SK-N-SH (cell line): ENCODE measurements at regions not wholly inside any gene's neighbourhood (a gene's known extent, or its start where the extent isn't known, plus 50 kb on each side); places are given as distances from the start of the nearest gene placed in this dataset.
"Not testable (repeated sequence)": the region's sequence is repeated elsewhere in the genome, so short reads cannot be mapped to it uniquely, and the experiment has no call there.

Source experiments
- CTCF ChIA-PET: fragments of 300-600, 350-600 bp; formaldehyde crosslinking; extraction: SDS; loops from one replicate; lab custom pipeline; 2021; lab: Yijun Ruan, JAX
- POLR2A ChIA-PET: fragments of 350-600 bp; sonication (Branson Sonifier 250); formaldehyde crosslinking; extraction: SDS; loops from one replicate; lab custom pipeline; 2020; ENCODE audit warnings: antibody characterized with exemption, inconsistent platforms; lab: Yijun Ruan, JAX
- DNase-seq: peaks from one replicate; pipeline ENCODE4 v3.0.0; 2012
- H2AFZ ChIP-seq: fragments of 200-600 bp; sonication (generic); 2 replicates; pipeline ENCODE4 v1.8.1; 2016; ENCODE audit warnings: antibody characterized with exemption, mild to moderate bottlenecking, low read depth
- H3F3A ChIP-seq: fragments of 200-600 bp; sonication (generic); replicated peaks from 2 replicates; pipeline ENCODE3; 2016; ENCODE audit warnings: antibody characterized with exemption, mild to moderate bottlenecking; ENCODE audit not compliant: insufficient read depth
- H3K27ac ChIP-seq, 2 experiments: fragments of 200-500 bp in 1 of 2; fragments of 200-600 bp in 1 of 2; sonication (Bioruptor generic) in 1 of 2; sonication (generic), shearing (Covaris generic) in 1 of 2; 2 replicates each; pipeline versions ENCODE4 v1.5.1 to v1.6.1; 2014 to 2016; ENCODE audit warnings: low read depth in 2 of 2, inconsistent platforms in 1 of 2, low read length in 1 of 2, mild to moderate bottlenecking in 1 of 2, mixed read lengths in 1 of 2
- H3K27me3 ChIP-seq: fragments of 200-600 bp; sonication (generic), shearing (Covaris generic); 2 replicates; pipeline ENCODE4 v1.6.1; 2016; ENCODE audit warnings: mixed run types; ENCODE audit not compliant: insufficient read depth
- H3K36me3 ChIP-seq, 2 experiments: fragments of 200-500 bp in 1 of 2; fragments of 200-600 bp in 1 of 2; sonication (Bioruptor generic) in 1 of 2; sonication (generic) in 1 of 2; replicated peaks in 1 of 2; 2 replicates each; pipeline versions ENCODE3 to v1.5.1; 2014 to 2016; ENCODE audit warnings: low read length in 1 of 2, mild to moderate bottlenecking in 1 of 2; ENCODE audit not compliant: insufficient read depth in 2 of 2, control insufficient read depth in 1 of 2
- H3K4me1 ChIP-seq, 2 experiments: fragments of 200-500 bp in 1 of 2; fragments of 200-600 bp in 1 of 2; sonication (Bioruptor generic) in 1 of 2; sonication (generic), shearing (Covaris generic) in 1 of 2; 2 replicates each; pipeline versions ENCODE4 v1.5.1 to v1.6.1; 2014 to 2016; ENCODE audit warnings: low read depth in 1 of 2, low read length in 1 of 2, mixed run types in 1 of 2; ENCODE audit not compliant: insufficient read depth in 2 of 2, control insufficient read depth in 1 of 2
- H3K4me2 ChIP-seq: fragments of 200-600 bp; sonication (generic), shearing (Covaris generic); 2 replicates; pipeline ENCODE4 v1.6.1; 2017; ENCODE audit warnings: mixed run types
- H3K4me3 ChIP-seq, 2 experiments: fragments of 200-500 bp in 1 of 2; fragments of 200-600 bp in 1 of 2; sonication (Bioruptor generic) in 1 of 2; sonication (generic), shearing (Covaris generic) in 1 of 2; 2 replicates each; pipeline versions ENCODE4 v1.5.1 to v1.8.1; 2014 to 2016; ENCODE audit warnings: low read depth in 2 of 2, inconsistent platforms in 1 of 2, low read length in 1 of 2, mild to moderate bottlenecking in 1 of 2, mixed read lengths in 1 of 2, moderate library complexity in 1 of 2
- H3K79me2 ChIP-seq: fragments of 200-600 bp; sonication (generic); 2 replicates; pipeline ENCODE4 v1.8.1; 2017; ENCODE audit warnings: mild to moderate bottlenecking; ENCODE audit not compliant: insufficient read depth
- H3K9ac ChIP-seq: fragments of 200-600 bp; sonication (generic); 2 replicates; pipeline ENCODE4 v1.6.1; 2017; ENCODE audit warnings: mixed run types
- H3K9me2 ChIP-seq: fragments of 200-600 bp; sonication (generic); 2 replicates; pipeline ENCODE4 v1.6.1; 2017; ENCODE audit warnings: mixed run types
- H3K9me3 ChIP-seq: fragments of 200-600 bp; sonication (generic); 2 replicates; pipeline ENCODE4 v1.6.1; 2017; ENCODE audit warnings: mixed run types, mild to moderate bottlenecking, moderate library complexity
- H4K20me1 ChIP-seq: fragments of 200-600 bp; sonication (generic); 2 replicates; pipeline ENCODE4 v1.6.1; 2017; ENCODE audit warnings: mild to moderate bottlenecking, mixed run types; ENCODE audit not compliant: insufficient read depth
- POLR2AphosphoS5 ChIP-seq: IDR thresholded peaks from 2 replicates; pipeline ENCODE4 v1.6.1; 2012; ENCODE audit warnings: low read depth, low read length
- RCOR1 ChIP-seq: fragments of 150-350 bp; IDR thresholded peaks from 2 replicates; pipeline ENCODE4 v1.6.1; 2017; ENCODE audit warnings: antibody characterized with exemption, low read length
- YY1 ChIP-seq: IDR thresholded peaks from 2 replicates; pipeline ENCODE4 v1.4.0; 2012; ENCODE audit warnings: low read depth, mild to moderate bottlenecking
- WGBS: methylation state at CpG from one replicate; pipeline ENCODE4 v1.1.6; 2017; ENCODE audit warnings: low lambda C conversion rate; 5-methylcytosine and 5-hydroxymethylcytosine counted together
- TF ChIP-seq, protein P1 (sequence below): fragments of 150-350 bp; IDR thresholded peaks from 2 replicates; pipeline ENCODE4 v1.6.1; 2017; ENCODE audit warnings: antibody characterized with exemption, low read length, low read depth, borderline replicate concordance
- TF ChIP-seq, protein P2 (sequence below): IDR thresholded peaks from 2 replicates; pipeline ENCODE4 v1.6.1; 2012; ENCODE audit warnings: mild to moderate bottlenecking, low read depth, low read length, moderate library complexity

DNA sequence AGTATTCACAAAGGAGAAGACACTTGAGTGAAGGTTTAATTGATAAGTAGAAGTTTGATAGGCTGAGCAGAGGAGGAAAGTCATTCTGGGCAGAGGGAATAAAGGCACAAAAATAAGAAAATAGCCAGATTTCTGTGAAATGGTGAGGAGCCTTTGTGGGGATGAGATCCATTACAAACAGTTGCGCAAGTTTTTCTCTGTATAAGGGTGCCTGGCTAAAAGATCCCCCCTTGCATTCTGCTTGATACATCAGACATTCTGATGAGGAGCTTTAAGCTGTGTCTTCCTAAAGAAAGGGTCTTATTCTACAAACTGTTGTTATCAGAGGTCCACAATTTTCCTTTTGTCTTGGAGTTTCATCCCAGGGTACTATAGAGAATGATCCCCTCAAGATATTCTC is 112.0 kb downstream of the ARHGAP36 start:
- Histone ChIP-seq H3K79me2 (no peaks in the 10 kb centered on the region), H3K9me3 (no peaks in the 10 kb centered on the region), H3K36me3 (no peaks in the 10 kb centered on the region), H3K4me1 (no peaks in the 10 kb centered on the region), H3K4me3 (no peak overlapping the region), H3K9me2 (no peaks in the 10 kb centered on the region), H3K4me2 (no peak overlapping the region), H3K9ac (no peak overlapping the region), H3K27me3 (no peaks in the 10 kb centered on the region), H3K27ac (no peak overlapping the region), H2AFZ (no peak overlapping the region), H4K20me1 (no peaks in the 10 kb centered on the region), H3F3A (no peaks in the 10 kb centered on the region)
- CTCF ChIA-PET = no interaction called here
- TF ChIP-seq, protein P1, sequence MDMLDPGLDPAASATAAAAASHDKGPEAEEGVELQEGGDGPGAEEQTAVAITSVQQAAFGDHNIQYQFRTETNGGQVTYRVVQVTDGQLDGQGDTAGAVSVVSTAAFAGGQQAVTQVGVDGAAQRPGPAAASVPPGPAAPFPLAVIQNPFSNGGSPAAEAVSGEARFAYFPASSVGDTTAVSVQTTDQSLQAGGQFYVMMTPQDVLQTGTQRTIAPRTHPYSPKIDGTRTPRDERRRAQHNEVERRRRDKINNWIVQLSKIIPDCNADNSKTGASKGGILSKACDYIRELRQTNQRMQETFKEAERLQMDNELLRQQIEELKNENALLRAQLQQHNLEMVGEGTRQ = no peak
- TF ChIP-seq YY1 (no peak), POLR2AphosphoS5 (no peak), RCOR1 (no peak)
- TF ChIP-seq, protein P2, sequence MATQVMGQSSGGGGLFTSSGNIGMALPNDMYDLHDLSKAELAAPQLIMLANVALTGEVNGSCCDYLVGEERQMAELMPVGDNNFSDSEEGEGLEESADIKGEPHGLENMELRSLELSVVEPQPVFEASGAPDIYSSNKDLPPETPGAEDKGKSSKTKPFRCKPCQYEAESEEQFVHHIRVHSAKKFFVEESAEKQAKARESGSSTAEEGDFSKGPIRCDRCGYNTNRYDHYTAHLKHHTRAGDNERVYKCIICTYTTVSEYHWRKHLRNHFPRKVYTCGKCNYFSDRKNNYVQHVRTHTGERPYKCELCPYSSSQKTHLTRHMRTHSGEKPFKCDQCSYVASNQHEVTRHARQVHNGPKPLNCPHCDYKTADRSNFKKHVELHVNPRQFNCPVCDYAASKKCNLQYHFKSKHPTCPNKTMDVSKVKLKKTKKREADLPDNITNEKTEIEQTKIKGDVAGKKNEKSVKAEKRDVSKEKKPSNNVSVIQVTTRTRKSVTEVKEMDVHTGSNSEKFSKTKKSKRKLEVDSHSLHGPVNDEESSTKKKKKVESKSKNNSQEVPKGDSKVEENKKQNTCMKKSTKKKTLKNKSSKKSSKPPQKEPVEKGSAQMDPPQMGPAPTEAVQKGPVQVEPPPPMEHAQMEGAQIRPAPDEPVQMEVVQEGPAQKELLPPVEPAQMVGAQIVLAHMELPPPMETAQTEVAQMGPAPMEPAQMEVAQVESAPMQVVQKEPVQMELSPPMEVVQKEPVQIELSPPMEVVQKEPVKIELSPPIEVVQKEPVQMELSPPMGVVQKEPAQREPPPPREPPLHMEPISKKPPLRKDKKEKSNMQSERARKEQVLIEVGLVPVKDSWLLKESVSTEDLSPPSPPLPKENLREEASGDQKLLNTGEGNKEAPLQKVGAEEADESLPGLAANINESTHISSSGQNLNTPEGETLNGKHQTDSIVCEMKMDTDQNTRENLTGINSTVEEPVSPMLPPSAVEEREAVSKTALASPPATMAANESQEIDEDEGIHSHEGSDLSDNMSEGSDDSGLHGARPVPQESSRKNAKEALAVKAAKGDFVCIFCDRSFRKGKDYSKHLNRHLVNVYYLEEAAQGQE = no peak
- no peak for DNase-seq
- POLR2A ChIA-PET = no interaction called here
- 36% methylated on average over 1 of the region's 1 CpG for WGBS

DNA sequence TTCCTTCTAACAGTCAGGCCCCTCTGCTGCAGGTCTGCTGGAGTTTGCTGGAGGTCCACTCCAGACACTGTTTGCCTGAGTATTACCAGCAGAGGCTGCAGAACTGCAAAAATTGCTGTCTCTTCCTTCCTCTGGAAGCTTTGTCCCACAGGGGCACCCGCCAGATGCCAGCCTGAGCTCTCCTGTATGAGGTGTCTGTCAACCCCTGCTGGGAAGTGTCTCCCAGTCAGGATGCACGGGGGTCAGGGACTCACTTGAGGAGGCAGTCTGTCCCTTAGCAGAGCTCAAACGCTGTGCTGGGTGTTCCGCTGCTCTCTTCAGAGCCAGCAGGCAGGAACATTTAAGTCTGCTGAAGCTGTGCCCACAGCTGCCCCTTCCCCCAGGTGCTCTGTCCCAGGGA is 105.5 kb downstream of the ARHGAP36 start:
- H3K4me2 ChIP-seq, H3K9ac ChIP-seq, H3F3A ChIP-seq, DNase-seq, POLR2A ChIA-PET, H2AFZ ChIP-seq, CTCF ChIA-PET, H3K79me2 ChIP-seq, H3K27ac ChIP-seq, H3K9me3 ChIP-seq, H3K27me3 ChIP-seq, H3K9me2 ChIP-seq, H4K20me1 ChIP-seq, H3K4me3 ChIP-seq, H3K4me1 ChIP-seq, H3K36me3 ChIP-seq: not testable (repeated sequence)
- 13% methylated on average over 4 of the region's 4 CpGs for WGBS

DNA sequence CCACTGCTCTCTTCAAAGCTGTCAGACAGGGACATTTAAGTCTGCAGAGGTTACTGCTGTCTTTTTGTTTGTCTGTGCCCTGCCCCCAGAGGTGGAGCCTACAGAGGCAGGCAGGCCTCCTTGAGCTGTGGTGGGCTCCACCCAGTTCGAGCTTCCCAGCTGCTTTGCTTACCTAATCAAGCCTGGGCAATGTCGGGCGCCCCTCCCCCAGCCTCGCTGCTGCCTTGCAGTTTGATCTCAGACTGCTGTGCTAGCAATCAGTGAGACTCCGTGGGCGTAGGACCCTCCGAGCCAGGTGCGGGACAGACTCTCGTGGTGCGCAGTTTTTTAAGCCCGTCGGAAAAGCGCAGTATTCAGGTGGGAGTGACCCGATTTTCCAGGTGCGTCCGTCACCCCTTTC is 99.5 kb downstream of the ARHGAP36 start:
- POLR2A ChIA-PET, DNase-seq, H2AFZ ChIP-seq, H3K9me2 ChIP-seq, H3K36me3 ChIP-seq, H4K20me1 ChIP-seq, H3K9ac ChIP-seq, H3K4me1 ChIP-seq, H3F3A ChIP-seq, H3K27ac ChIP-seq, CTCF ChIA-PET, H3K79me2 ChIP-seq, H3K4me3 ChIP-seq, H3K9me3 ChIP-seq, H3K4me2 ChIP-seq, H3K27me3 ChIP-seq: not testable (repeated sequence)
- WGBS = no CpG with 5 or more reads among the region's 16 CpGs
